Gastrocnemius medialis (tissue), 4 donors: ENCODE measurements at regions not wholly inside any gene's neighbourhood (a gene's known extent, or its start where the extent isn't known, plus 50 kb on each side); places are given as distances from the start of the nearest gene placed in this dataset.

ENCODE experiments used
- POLR2A ChIP-seq, 2 donors: fragments of 450-650 bp; IDR thresholded peaks; one replicate each; pipeline ENCODE4 v1.6.1; 2017; ENCODE audit warnings: antibody characterized with exemption in 2 of 2, mild to moderate bottlenecking in 2 of 2, moderate library complexity in 2 of 2
- TF ChIP-seq, protein P1 (sequence below), 5 experiments: fragments of 450-650 bp in 3 of 5; fragments of 200-600 bp in 2 of 5; sonication (generic) in 2 of 5; IDR thresholded peaks in 4 of 5; conservative IDR thresholded peaks in 1 of 5; 1 replicate in 4 of 5; 2 replicates in 1 of 5; pipeline ENCODE4 v1.5.1; 2016 to 2019; ENCODE audit warnings: antibody characterized with exemption in 5 of 5, mild to moderate bottlenecking in 3 of 5, moderate library complexity in 3 of 5

- TF ChIP-seq, protein P1, sequence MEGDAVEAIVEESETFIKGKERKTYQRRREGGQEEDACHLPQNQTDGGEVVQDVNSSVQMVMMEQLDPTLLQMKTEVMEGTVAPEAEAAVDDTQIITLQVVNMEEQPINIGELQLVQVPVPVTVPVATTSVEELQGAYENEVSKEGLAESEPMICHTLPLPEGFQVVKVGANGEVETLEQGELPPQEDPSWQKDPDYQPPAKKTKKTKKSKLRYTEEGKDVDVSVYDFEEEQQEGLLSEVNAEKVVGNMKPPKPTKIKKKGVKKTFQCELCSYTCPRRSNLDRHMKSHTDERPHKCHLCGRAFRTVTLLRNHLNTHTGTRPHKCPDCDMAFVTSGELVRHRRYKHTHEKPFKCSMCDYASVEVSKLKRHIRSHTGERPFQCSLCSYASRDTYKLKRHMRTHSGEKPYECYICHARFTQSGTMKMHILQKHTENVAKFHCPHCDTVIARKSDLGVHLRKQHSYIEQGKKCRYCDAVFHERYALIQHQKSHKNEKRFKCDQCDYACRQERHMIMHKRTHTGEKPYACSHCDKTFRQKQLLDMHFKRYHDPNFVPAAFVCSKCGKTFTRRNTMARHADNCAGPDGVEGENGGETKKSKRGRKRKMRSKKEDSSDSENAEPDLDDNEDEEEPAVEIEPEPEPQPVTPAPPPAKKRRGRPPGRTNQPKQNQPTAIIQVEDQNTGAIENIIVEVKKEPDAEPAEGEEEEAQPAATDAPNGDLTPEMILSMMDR (IDR thresholded peaks at IDR 0.05 in 4 of 5, conservative IDR thresholded peaks at IDR 0.05 in 1 of 5): no peak
- TF ChIP-seq POLR2A (IDR thresholded peaks at IDR 0.05): no peak
Measured at GRCh38 chr20:52799130-52799529, 173.0 kb upstream of the TSHZ2 start.
